ENCODE measurements at regions not wholly inside any gene's neighbourhood (a gene's known extent, or its start where the extent isn't known, plus 50 kb on each side); places are given as distances from the start of the nearest gene placed in this dataset.
"Not testable (repeated sequence)": the region's sequence is repeated elsewhere in the genome, so short reads cannot be mapped to it uniquely, and the experiment has no call there.

DNA sequence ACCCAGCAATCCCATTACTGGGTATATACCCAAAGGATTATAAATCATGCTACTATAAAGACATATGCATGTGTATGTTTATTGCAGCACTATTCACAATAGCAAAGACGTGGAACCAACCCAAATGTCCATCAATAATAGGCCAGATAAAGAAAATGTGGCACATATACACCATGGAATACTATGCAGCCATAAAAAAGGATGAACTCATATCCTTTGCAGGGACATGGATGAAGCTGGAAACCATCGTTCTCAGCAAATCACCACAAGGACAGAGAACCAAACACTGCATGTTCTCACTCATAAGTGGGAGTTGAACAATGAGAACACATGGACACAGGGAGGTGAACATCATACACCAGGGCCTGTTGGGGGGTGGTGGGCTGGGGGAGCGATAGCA lies 109.7 kb downstream of the ATXN3L start:
- TF ChIP-seq POLR2A (IDR thresholded peaks at IDR 0.05; ENCODE audit: borderline replicate concordance, extremely low read depth, insufficient read depth, insufficient read length); EZH2 (IDR thresholded peaks at IDR 0.05); EZH2phosphoT487 (IDR thresholded peaks at IDR 0.05; ENCODE audit: borderline replicate concordance): not testable (repeated sequence)
- TF ChIP-seq, protein P1, sequence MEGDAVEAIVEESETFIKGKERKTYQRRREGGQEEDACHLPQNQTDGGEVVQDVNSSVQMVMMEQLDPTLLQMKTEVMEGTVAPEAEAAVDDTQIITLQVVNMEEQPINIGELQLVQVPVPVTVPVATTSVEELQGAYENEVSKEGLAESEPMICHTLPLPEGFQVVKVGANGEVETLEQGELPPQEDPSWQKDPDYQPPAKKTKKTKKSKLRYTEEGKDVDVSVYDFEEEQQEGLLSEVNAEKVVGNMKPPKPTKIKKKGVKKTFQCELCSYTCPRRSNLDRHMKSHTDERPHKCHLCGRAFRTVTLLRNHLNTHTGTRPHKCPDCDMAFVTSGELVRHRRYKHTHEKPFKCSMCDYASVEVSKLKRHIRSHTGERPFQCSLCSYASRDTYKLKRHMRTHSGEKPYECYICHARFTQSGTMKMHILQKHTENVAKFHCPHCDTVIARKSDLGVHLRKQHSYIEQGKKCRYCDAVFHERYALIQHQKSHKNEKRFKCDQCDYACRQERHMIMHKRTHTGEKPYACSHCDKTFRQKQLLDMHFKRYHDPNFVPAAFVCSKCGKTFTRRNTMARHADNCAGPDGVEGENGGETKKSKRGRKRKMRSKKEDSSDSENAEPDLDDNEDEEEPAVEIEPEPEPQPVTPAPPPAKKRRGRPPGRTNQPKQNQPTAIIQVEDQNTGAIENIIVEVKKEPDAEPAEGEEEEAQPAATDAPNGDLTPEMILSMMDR (IDR thresholded peaks at IDR 0.05 in 2 of 3, conservative IDR thresholded peaks at IDR 0.05 in 1 of 3; ENCODE audit: borderline replicate concordance in 1 of 3, insufficient read depth in 1 of 3, low read depth in 2 of 3, low read length in 2 of 3) = not testable (repeated sequence)

All from HCT116 (cell line).